Heart left ventricle (tissue), 16 donors: ENCODE measurements at regions not wholly inside any gene's neighbourhood (a gene's known extent, or its start where the extent isn't known, plus 50 kb on each side); places are given as distances from the start of the nearest gene placed in this dataset.

Experiments used
- ATAC-seq, 4 donors: fragments of 200-7000 bp; cut with Tn5 transposase; one replicate each; pipeline ENCODE4 v1.9.1; 2020 to 2022; ENCODE audit warnings: moderate library complexity in 4 of 4, mild to moderate bottlenecking in 3 of 4, moderate number of reproducible peaks in 1 of 4
- DNase-seq, 5 donors: peaks; one replicate each; pipeline ENCODE4 v3.0.0-alpha.2; 2020
- H3K27ac ChIP-seq, 12 donors: fragments of 200-600 bp; sonication (generic) in 4 of 12; one replicate each; pipeline versions ENCODE4 v1.5.0 to v1.8.0; 2016 to 2022; ENCODE audit warnings: mild to moderate bottlenecking in 2 of 12
- H3K27me3 ChIP-seq, 9 donors: fragments of 200-600 bp; sonication (generic) in 2 of 9; one replicate each; pipeline versions ENCODE4 v1.5.1 to v1.8.0; 2016 to 2022; ENCODE audit warnings: mild to moderate bottlenecking in 3 of 9
- H3K36me3 ChIP-seq, 9 donors: fragments of 200-600 bp; sonication (generic) in 2 of 9; one replicate each; pipeline versions ENCODE4 v1.5.0 to v1.8.0; 2018 to 2022; ENCODE audit warnings: mild to moderate bottlenecking in 2 of 9
- H3K4me1 ChIP-seq, 12 donors: fragments of 200-600 bp; sonication (generic) in 4 of 12; one replicate each; pipeline versions ENCODE4 v1.5.0 to v1.8.0; 2016 to 2022; ENCODE audit warnings: mild to moderate bottlenecking in 3 of 12
- H3K4me3 ChIP-seq, 12 donors: fragments of 200-600 bp; sonication (generic) in 4 of 12; one replicate each; pipeline versions ENCODE4 v1.5.0 to v1.8.0; 2017 to 2022; ENCODE audit warnings: mild to moderate bottlenecking in 9 of 12, moderate library complexity in 4 of 12
- H3K9me3 ChIP-seq, 12 donors: fragments of 200-600 bp; sonication (generic) in 4 of 12; one replicate each; pipeline versions ENCODE4 v1.5.0 to v1.8.0; 2016 to 2022; ENCODE audit warnings: mild to moderate bottlenecking in 1 of 12
- CTCF ChIP-seq, 12 donors: fragments of 200-600 bp; sonication (generic) in 4 of 12; IDR thresholded peaks; one replicate each; pipeline versions ENCODE4 v1.5.0 to v1.8.0; 2018 to 2022; ENCODE audit warnings: antibody characterized with exemption in 12 of 12, mild to moderate bottlenecking in 5 of 12
- POLR2A ChIP-seq, 2 donors: fragments of 450-650 bp; IDR thresholded peaks; one replicate each; pipeline ENCODE4 v1.6.1; 2017; ENCODE audit warnings: antibody characterized with exemption in 2 of 2, mild to moderate bottlenecking in 2 of 2, moderate library complexity in 2 of 2
- WGBS, 4 donors: extraction: QIAGEN DNeasy Blood & Tissue Kit in 2 of 4; methylation state at CpG; one replicate each; pipeline versions ENCODE4 v1.1.5 to v1.1.7; 2013 to 2018; 5-methylcytosine and 5-hydroxymethylcytosine counted together
- intact Hi-C, 10 donors: fragments of 100-400 bp; cut with DNase I; formaldehyde crosslinking; loops; one replicate each; pipeline versions ENCODE4 v1.11.1 to v1.14.2; 2022
- donor health status: ischemic (EF 13 %, LVEDD 7.1; RV severe dilation, severe dysfunction).
- donor health status: healthy with polysubstance abuse.
- donor health status: DM: no; HTN: yes; CAD: no.
- donor health status: DM: no; HTN: no; CAD: no.
- donor health status: ischemic (EF 25% LVEDD 6.9; RV normal size, moderate dysfunction).
- donor health status: ischemic (EF 25% LVEDD 5.7; RV mildly dilated, moderate dysfunction).
- donor health status: healthy.
- donor health status: DM: yes; HTN: yes; CAD: no.
- donor health status: ischemic (EF 35%, LVEDD 5.7; RV mildly dilated, moderate dysfunction).
- donor health status: nonischemic (EF 11% LVEDD 7.7; RV severe dilation, severe dysfunction).
- donor health status: DM: yes; HTN: yes; CAD: no.
- donor health status: PGD.
- donor health status: ischemic (EF 29% LVEDD 5.4; RV normal size, mild dysfunction).
- donor health status: nonischemic (EF 23%, LVEDD 6.1; RV moderate dilation, normal function).

GRCh38 chr6:3910106-3910663 lies 61.0 kb downstream of the FAM50B start:
- Histone ChIP-seq H3K27me3 (no peaks in the 10 kb centered on the region), H3K9me3 (no peaks in the 10 kb centered on the region), H3K36me3 (no peaks in the 10 kb centered on the region), H3K4me3 (peak overlapping the region in 6 of 12 donors; percentile 2 to 30 (median 10)), H3K27ac (peak overlapping the region in 6 of 12 donors; percentile 1 to 88 (median 66)), H3K4me1 (peaks cover 4 to 71% (median 38%) of the 10 kb centered on the region in 12 donors)
- ATAC-seq (no peak), DNase-seq (no peak)
- TF ChIP-seq POLR2A (IDR thresholded peaks at IDR 0.05) = no peak
- TF ChIP-seq CTCF (IDR thresholded peaks at IDR 0.05) = no peak
- 69 to 76% (median 73%) methylated on average over 7 of the region's 7 CpGs for WGBS, 4 donors
- intact Hi-C loops = loop anchor here in 1 of 10 donors (5.0 kb wide), 1 partner anchor 83 kb away; no protein-coding TSS in a partner anchor

GRCh38 chr6:3911130-3911529 lies 62.0 kb downstream of the FAM50B start:
- Histone ChIP-seq H3K36me3 (no peaks in the 10 kb centered on the region), H3K9me3 (no peaks in the 10 kb centered on the region), H3K4me3 (peak overlapping the region in 7 of 12 donors; percentile 3 to 30 (median 11)), H3K4me1 (peaks cover 4 to 62% (median 38%) of the 10 kb centered on the region in 12 donors), H3K27me3 (no peaks in the 10 kb centered on the region), H3K27ac (peak overlapping the region in 11 of 12 donors; percentile 80 to 94 (median 87))
- TF ChIP-seq POLR2A (IDR thresholded peaks at IDR 0.05) (no peak), CTCF (IDR thresholded peaks at IDR 0.05) (no peak)
- DNase-seq = no peak
- 26 to 43% (median 39%) methylated on average over 2 of the region's 2 CpGs for WGBS, 4 donors
- intact Hi-C loops = loop anchor here in 1 of 10 donors (5.0 kb wide), 1 partner anchor 84 kb away; no protein-coding TSS in a partner anchor
- no peak for ATAC-seq

- WGBS, 4 donors = 30 to 38% (median 34%) methylated on average over 8 of the region's 8 CpGs
- peak; percentile 65 to 88 (median 73) for DNase-seq
- H3K36me3 ChIP-seq = no peaks in the 10 kb centered on the region
- H3K27ac ChIP-seq = peak overlapping the region; percentile 80 to 94 (median 86)
- ATAC-seq = peak in 3 of 4 donors; percentile 59 to 76 (median 62)
- intact Hi-C loops = loop anchor here in 1 of 10 donors (5.0 kb wide), 1 partner anchor 84 kb away; no protein-coding TSS in a partner anchor
- no peaks in the 10 kb centered on the region for H3K9me3 ChIP-seq
- H3K27me3 ChIP-seq = no peaks in the 10 kb centered on the region
- peaks cover 4 to 55% (median 37%) of the 10 kb centered on the region in 12 donors for H3K4me1 ChIP-seq
- peak in 1 of 2 donors; percentile 21 for TF ChIP-seq POLR2A (IDR thresholded peaks at IDR 0.05)
- no peak for TF ChIP-seq CTCF (IDR thresholded peaks at IDR 0.05)
- peak overlapping the region in 6 of 12 donors; percentile 9 to 30 (median 13) for H3K4me3 ChIP-seq
Observed at GRCh38 chr6:3911614-3912336, 62.6 kb downstream of the FAM50B start.
